GM19328 (cell line): ENCODE measurements at regions not wholly inside any gene's neighbourhood (a gene's known extent, or its start where the extent isn't known, plus 50 kb on each side); places are given as distances from the start of the nearest gene placed in this dataset.

Experiments used
- ATAC-seq: cut with Tn5 transposase; IDR thresholded peaks from one replicate; pipeline ENCODE4 v1.9.1; 2021; ENCODE audit warnings: mild to moderate bottlenecking, moderate library complexity; ENCODE audit not compliant: unreplicated experiment

- ATAC-seq = no peak
Measured at GRCh38 chr17:77704048-77704815, 254.3 kb upstream of the TNRC6C start.

GRCh38 chr17:77706938-77707337 is 251.6 kb upstream of the TNRC6C start:
- ATAC-seq = no peak

- no peak for ATAC-seq
Measured at GRCh38 chr17:77707546-77707945, 251.0 kb upstream of the TNRC6C start.

- ATAC-seq = no peak
Measured at GRCh38 chr17:77708049-77708448, 250.5 kb upstream of the TNRC6C start.

GRCh38 chr17:77708936-77709335 is 249.6 kb upstream of the TNRC6C start:
- no peak for ATAC-seq

- ATAC-seq = no peak
Measured at GRCh38 chr17:77709594-77709993, 248.9 kb upstream of the TNRC6C start.

- no peak for ATAC-seq
Measured at GRCh38 chr17:77712578-77712977, 245.9 kb upstream of the TNRC6C start.

- ATAC-seq = no peak
Measured at GRCh38 chr17:77716289-77716926, 242.1 kb upstream of the TNRC6C start.

- no peak for ATAC-seq
Measured at GRCh38 chr17:77717941-77718668, 240.4 kb upstream of the TNRC6C start.

GRCh38 chr17:77718669-77718961 is 239.9 kb upstream of the TNRC6C start:
- no peak for ATAC-seq

- ATAC-seq = no peak
Measured at GRCh38 chr17:77719806-77720205, 238.7 kb upstream of the TNRC6C start.

- no peak for ATAC-seq
Measured at GRCh38 chr17:77720946-77721845, 237.3 kb upstream of the TNRC6C start.

GRCh38 chr17:77721846-77722160 is 236.7 kb upstream of the TNRC6C start:
- no peak for ATAC-seq

- ATAC-seq = no peak
Measured at GRCh38 chr17:77722366-77722765, 236.1 kb upstream of the TNRC6C start.

- ATAC-seq = no peak
Measured at GRCh38 chr17:77723071-77723908, 235.2 kb upstream of the TNRC6C start.

- no peak for ATAC-seq
Measured at GRCh38 chr17:77723909-77724875, 234.3 kb upstream of the TNRC6C start.

- ATAC-seq = no peak
Measured at GRCh38 chr17:77724876-77725615, 233.5 kb upstream of the TNRC6C start.

- no peak for ATAC-seq
Measured at GRCh38 chr17:77725846-77726245, 232.7 kb upstream of the TNRC6C start.
